ENCODE measurements at regions not wholly inside any gene's neighbourhood (a gene's known extent, or its start where the extent isn't known, plus 50 kb on each side); places are given as distances from the start of the nearest gene placed in this dataset.

DNA sequence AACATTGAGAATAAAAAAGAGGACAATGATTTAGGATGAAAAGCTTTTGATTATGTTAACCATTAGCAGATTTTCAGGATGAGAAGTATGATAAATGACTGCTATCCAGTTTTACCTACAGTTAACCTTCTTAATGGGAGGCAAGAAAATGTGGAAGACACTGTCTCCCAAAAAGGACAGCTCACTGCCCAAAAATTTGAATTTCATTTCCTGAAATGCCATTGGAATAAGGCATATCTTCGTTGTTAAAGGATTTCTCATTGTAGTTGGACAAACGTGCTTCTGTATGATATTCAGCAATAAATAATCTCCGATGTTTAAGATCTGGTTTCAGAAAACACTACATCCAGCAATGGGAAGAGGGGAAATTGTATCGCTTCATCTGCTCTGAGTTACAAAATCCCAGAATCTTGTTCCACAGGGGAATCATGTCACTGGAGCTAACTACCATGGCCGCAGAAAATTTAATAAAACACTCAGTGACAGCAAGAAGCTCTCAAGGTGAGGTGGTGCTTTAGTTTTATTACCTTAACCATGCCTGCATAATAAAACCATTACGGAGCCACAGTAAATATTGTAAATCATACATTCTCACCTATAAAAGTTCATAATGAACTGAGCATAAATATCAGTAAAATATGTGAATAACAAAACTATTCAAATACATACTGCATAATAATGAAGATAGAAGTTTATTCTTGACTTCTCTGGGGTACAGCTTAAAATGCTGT, 552.3 kb downstream of the PCDH7 start:
- no peak for TF ChIP-seq EZH2 (IDR thresholded peaks at IDR 0.05; ENCODE audit: insufficient read depth, poor library complexity, severe bottlenecking)
- no peak for TF ChIP-seq EZH2phosphoT487 (IDR thresholded peaks at IDR 0.05; ENCODE audit: insufficient read depth, low read depth)
